ENCODE measurements at regions not wholly inside any gene's neighbourhood (a gene's known extent, or its start where the extent isn't known, plus 50 kb on each side); places are given as distances from the start of the nearest gene placed in this dataset.

GRCh38 chr21:38649120-38649519 is 150.8 kb upstream of the ERG start:
- Histone ChIP-seq H3K4me2 (ENCODE audit: extremely low read depth, insufficient read depth, low read length) (no peak overlapping the region), H3K4me3 (replicated peaks in 1 of 4; ENCODE audit: control extremely low read depth in 1 of 4, insufficient read depth in 1 of 4, low read depth in 3 of 4, low read length in 4 of 4) (no peak overlapping the region), H3K9ac (ENCODE audit: insufficient read depth, low read length) (no peak overlapping the region), H3K79me2 (ENCODE audit: control insufficient read depth, insufficient read depth, low read length) (no peaks in the 10 kb centered on the region), H2AFZ (ENCODE audit: low read length) (no peak overlapping the region), H3K27me3 (ENCODE audit: control insufficient read depth, insufficient read depth, low read length) (no peaks in the 10 kb centered on the region), H3K9me3 (ENCODE audit: control insufficient read depth, insufficient read depth, low read depth, low read length) (no peaks in the 10 kb centered on the region), H3K36me3 (ENCODE audit: control insufficient read depth, insufficient read depth, low read length) (no peaks in the 10 kb centered on the region), H3K27ac (ENCODE audit: insufficient read depth, low read length) (no peak overlapping the region), H4K20me1 (ENCODE audit: control insufficient read depth, extremely low read depth, insufficient read depth, low read length) (no peaks in the 10 kb centered on the region), H3K4me1 (ENCODE audit: control insufficient read depth, extremely low read depth, insufficient read depth, low read length) (peaks cover 6% of the 10 kb centered on the region)
- DNase-seq (ENCODE audit: low read depth in 2 of 2): no peak
- TF ChIP-seq CTCF (conservative IDR thresholded peaks at IDR 0.05 in 1 of 2, IDR thresholded peaks at IDR 0.05 in 1 of 2; ENCODE audit: low read depth in 1 of 2, low read length in 2 of 2) (no peak), EZH2 (IDR thresholded peaks at IDR 0.05; ENCODE audit: low read length, missing control alignments) (no peak)

DNA sequence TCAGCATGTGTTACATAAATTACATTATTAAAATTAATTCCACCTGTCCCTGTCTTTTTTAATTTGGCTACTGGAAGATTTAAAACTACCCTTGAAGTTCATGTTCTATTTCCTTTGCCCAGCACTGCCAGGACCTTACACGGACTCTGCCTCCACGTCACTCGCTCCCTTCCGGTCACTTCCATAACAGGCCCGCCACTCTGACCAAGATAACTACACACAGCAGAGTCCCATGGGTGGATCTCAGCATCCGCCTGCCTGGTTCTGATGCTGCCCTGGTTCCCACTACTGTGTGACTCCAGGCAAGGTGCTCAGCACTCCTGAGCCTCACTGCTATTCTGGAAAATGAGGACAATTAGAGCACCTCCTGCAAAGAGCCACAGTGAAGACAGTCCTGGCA is 153.3 kb upstream of the ERG start:
- Histone ChIP-seq H2AFZ (ENCODE audit: low read length) (no peak overlapping the region), H3K27me3 (ENCODE audit: control insufficient read depth, insufficient read depth, low read length) (peaks cover 15% of the 10 kb centered on the region), H4K20me1 (ENCODE audit: control insufficient read depth, extremely low read depth, insufficient read depth, low read length) (no peaks in the 10 kb centered on the region), H3K36me3 (ENCODE audit: control insufficient read depth, insufficient read depth, low read length) (no peaks in the 10 kb centered on the region), H3K9ac (ENCODE audit: insufficient read depth, low read length) (no peak overlapping the region), H3K9me3 (ENCODE audit: control insufficient read depth, insufficient read depth, low read depth, low read length) (no peaks in the 10 kb centered on the region), H3K27ac (ENCODE audit: insufficient read depth, low read length) (no peak overlapping the region), H3K4me1 (ENCODE audit: control insufficient read depth, extremely low read depth, insufficient read depth, low read length) (no peaks in the 10 kb centered on the region), H3K4me3 (replicated peaks in 1 of 4; ENCODE audit: control extremely low read depth in 1 of 4, insufficient read depth in 1 of 4, low read depth in 3 of 4, low read length in 4 of 4) (no peak overlapping the region), H3K79me2 (ENCODE audit: control insufficient read depth, insufficient read depth, low read length) (no peaks in the 10 kb centered on the region), H3K4me2 (ENCODE audit: extremely low read depth, insufficient read depth, low read length) (no peak overlapping the region)
- no peak for DNase-seq (ENCODE audit: low read depth in 2 of 2)
- TF ChIP-seq EZH2 (IDR thresholded peaks at IDR 0.05; ENCODE audit: low read length, missing control alignments): no peak
- TF ChIP-seq CTCF (conservative IDR thresholded peaks at IDR 0.05 in 1 of 2, IDR thresholded peaks at IDR 0.05 in 1 of 2; ENCODE audit: low read depth in 1 of 2, low read length in 2 of 2): no peak

DNA sequence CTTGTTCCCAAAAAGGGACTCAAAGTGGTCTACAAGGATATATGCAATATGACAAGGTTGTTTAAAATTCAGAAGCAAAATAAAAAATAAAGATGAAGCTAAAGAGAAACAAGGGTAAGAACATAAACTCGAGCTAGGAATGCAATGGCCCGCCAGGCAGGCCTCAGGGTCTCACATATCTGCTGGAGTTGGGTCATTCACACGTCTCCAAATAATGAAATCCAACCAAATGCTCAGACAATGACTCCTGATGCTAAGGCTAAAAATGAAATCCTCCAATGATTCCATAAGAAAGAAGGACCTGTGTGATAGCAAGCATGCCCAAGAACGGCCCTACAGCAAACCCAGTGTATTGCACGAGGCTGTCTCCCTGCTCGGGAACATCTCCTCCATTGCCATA is 153.3 kb upstream of the ETS2 start:
- no peak for TF ChIP-seq EZH2 (IDR thresholded peaks at IDR 0.05; ENCODE audit: low read length, missing control alignments)
- TF ChIP-seq CTCF (conservative IDR thresholded peaks at IDR 0.05 in 1 of 2, IDR thresholded peaks at IDR 0.05 in 1 of 2; ENCODE audit: low read depth in 1 of 2, low read length in 2 of 2): no peak
- Histone ChIP-seq H3K27me3 (ENCODE audit: control insufficient read depth, insufficient read depth, low read length) (peaks cover 21% of the 10 kb centered on the region), H3K9me3 (ENCODE audit: control insufficient read depth, insufficient read depth, low read depth, low read length) (no peaks in the 10 kb centered on the region), H2AFZ (ENCODE audit: low read length) (no peak overlapping the region), H4K20me1 (ENCODE audit: control insufficient read depth, extremely low read depth, insufficient read depth, low read length) (no peaks in the 10 kb centered on the region), H3K4me3 (replicated peaks in 1 of 4; ENCODE audit: control extremely low read depth in 1 of 4, insufficient read depth in 1 of 4, low read depth in 3 of 4, low read length in 4 of 4) (no peak overlapping the region), H3K9ac (ENCODE audit: insufficient read depth, low read length) (no peak overlapping the region), H3K4me1 (ENCODE audit: control insufficient read depth, extremely low read depth, insufficient read depth, low read length) (no peaks in the 10 kb centered on the region), H3K79me2 (ENCODE audit: control insufficient read depth, insufficient read depth, low read length) (no peaks in the 10 kb centered on the region), H3K27ac (ENCODE audit: insufficient read depth, low read length) (no peak overlapping the region), H3K4me2 (ENCODE audit: extremely low read depth, insufficient read depth, low read length) (no peak overlapping the region), H3K36me3 (ENCODE audit: control insufficient read depth, insufficient read depth, low read length) (no peaks in the 10 kb centered on the region)
- DNase-seq (ENCODE audit: low read depth in 2 of 2): no peak

Measured in fibroblast of lung (primary cell).